ENCODE measurements at regions not wholly inside any gene's neighbourhood (a gene's known extent, or its start where the extent isn't known, plus 50 kb on each side); places are given as distances from the start of the nearest gene placed in this dataset.

DNA sequence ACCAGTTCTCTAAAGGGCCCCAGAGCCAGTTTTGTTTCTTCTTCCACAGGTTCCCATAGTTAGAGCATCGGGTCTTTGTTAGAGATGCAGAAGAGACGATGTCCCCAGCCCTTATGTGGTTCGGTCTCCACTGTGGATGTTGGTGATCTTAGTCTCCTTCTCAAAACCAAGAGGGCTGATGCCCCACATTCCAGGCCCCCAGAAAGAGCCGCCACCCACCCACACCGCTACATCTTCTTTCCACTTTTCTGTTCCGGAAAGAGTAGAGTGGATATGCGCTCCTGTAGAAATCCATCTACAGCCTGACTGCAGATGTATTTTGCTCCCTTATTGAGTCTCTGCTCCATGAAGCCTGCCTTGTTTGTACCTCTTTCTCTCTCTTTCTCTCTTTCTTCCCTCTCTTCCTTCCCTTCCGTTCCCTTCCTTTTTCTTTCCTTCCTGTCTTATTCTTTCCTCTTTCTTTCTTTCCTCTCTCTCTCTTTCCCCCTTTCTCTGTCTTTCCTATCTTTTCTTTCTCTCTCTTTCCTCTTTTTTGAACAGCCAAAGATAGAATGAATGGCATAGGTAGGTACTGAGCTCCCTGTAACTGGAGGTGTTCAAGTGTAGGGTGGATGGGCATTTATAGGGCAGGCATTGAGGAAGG, 224.3 kb downstream of the SEC14L1 start:
- TF ChIP-seq POLR2A (IDR thresholded peaks at IDR 0.05) (no peak), POLR2AphosphoS5 (IDR thresholded peaks at IDR 0.05) (no peak)
- TF ChIP-seq, protein P1, sequence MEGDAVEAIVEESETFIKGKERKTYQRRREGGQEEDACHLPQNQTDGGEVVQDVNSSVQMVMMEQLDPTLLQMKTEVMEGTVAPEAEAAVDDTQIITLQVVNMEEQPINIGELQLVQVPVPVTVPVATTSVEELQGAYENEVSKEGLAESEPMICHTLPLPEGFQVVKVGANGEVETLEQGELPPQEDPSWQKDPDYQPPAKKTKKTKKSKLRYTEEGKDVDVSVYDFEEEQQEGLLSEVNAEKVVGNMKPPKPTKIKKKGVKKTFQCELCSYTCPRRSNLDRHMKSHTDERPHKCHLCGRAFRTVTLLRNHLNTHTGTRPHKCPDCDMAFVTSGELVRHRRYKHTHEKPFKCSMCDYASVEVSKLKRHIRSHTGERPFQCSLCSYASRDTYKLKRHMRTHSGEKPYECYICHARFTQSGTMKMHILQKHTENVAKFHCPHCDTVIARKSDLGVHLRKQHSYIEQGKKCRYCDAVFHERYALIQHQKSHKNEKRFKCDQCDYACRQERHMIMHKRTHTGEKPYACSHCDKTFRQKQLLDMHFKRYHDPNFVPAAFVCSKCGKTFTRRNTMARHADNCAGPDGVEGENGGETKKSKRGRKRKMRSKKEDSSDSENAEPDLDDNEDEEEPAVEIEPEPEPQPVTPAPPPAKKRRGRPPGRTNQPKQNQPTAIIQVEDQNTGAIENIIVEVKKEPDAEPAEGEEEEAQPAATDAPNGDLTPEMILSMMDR (IDR thresholded peaks at IDR 0.05): no peak

Measured in upper lobe of left lung (tissue), 4 donors.